Adrenal gland (tissue), 5 donors: ENCODE measurements at regions not wholly inside any gene's neighbourhood (a gene's known extent, or its start where the extent isn't known, plus 50 kb on each side); places are given as distances from the start of the nearest gene placed in this dataset.

Experiments
- CTCF ChIP-seq, 6 experiments: fragments of 450-650 bp in 4 of 6; fragments of 200-600 bp in 2 of 6; sonication (generic) in 1 of 6; IDR thresholded peaks; 1 replicate in 5 of 6; 2 replicates in 1 of 6; pipeline versions ENCODE4 v1.5.1 to v1.8.0; 2016 to 2021; ENCODE audit warnings: antibody characterized with exemption in 6 of 6, mild to moderate bottlenecking in 2 of 6, moderate library complexity in 1 of 6
- POLR2A ChIP-seq, 2 donors: fragments of 450-650 bp; IDR thresholded peaks; one replicate each; pipeline ENCODE4 v1.6.1; 2017; ENCODE audit warnings: antibody characterized with exemption in 2 of 2, mild to moderate bottlenecking in 2 of 2, moderate library complexity in 1 of 2
- donor health status: DM: no; HTN: no; CAD: no.

DNA sequence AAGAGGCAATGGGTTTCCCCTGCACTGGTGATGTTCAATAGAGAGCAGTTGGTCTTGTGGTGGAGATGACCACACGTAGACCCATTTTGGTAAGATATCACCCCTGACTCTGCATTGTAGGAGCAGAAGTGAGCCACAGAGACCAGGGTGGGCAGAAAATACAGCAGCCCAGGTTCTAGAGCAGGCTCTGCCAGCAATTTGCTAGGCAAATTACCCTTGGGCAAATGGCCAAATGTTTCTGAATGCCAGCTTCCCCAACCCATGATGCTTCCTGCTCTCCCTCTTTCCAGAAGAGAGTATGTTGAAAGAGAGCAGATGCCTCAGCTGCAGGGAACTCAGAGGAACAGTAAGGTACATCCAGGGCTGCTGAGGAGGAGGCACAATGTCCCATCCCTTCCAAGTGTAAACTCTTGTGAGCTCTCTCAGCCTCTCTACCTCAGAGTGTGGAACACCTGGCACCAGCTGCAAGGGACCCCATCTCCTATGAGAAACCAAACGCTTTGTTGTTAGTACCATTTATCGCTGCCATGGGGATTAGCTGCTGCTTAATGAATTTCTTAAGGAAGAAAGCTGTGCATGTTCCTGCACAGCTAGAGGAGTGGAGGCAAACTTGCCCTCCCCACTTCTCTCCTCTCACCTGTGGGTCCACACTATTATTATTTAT lies 317.5 kb upstream of the MOCS1 start:
- TF ChIP-seq CTCF (IDR thresholded peaks at IDR 0.05): no peak
- TF ChIP-seq POLR2A (IDR thresholded peaks at IDR 0.05): no peak
